ENCODE measurements at regions not wholly inside any gene's neighbourhood (a gene's known extent, or its start where the extent isn't known, plus 50 kb on each side); places are given as distances from the start of the nearest gene placed in this dataset.

DNA sequence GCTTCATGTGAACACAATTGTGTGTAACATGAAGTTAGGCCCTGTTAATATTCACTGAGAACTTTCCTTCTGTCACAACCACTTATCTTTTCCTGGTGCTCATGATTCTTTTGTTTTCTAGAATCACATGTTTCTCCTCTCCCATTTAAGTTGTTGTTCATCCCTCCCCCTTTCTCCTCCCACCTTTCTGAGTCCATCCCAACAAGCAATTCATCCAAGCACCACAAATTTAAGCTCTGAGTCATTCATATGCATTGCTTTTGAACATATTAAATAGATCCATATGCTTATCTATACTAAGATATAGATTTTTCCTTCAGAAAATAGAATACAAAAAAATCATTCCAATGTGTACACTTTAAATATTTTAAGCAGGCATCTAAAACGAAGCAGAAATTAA, 75.2 kb upstream of the NFIB start:
- in situ Hi-C loops (cut with HindIII; ENCODE audit: low pct_ligation_motif_present, low sequenced_read_pairs) = no loop called here
- H3K27me3 ChIP-seq (replicated peaks) = no peaks in the 10 kb centered on the region
- H3K27ac ChIP-seq = no peak overlapping the region
- no peaks in the 10 kb centered on the region for H3K36me3 ChIP-seq (replicated peaks)
- no peak for DNase-seq
- TF ChIP-seq CTCF (IDR thresholded peaks at IDR 0.05; ENCODE audit: low read depth, low read length, missing control alignments) = no peak
- no peak overlapping the region for H3K4me3 ChIP-seq (ENCODE audit: low read depth, low read length)

- H3K36me3 ChIP-seq (replicated peaks) = no peaks in the 10 kb centered on the region
- no peak for TF ChIP-seq CTCF (IDR thresholded peaks at IDR 0.05; ENCODE audit: low read depth, low read length, missing control alignments)
- in situ Hi-C loops (cut with HindIII; ENCODE audit: low pct_ligation_motif_present, low sequenced_read_pairs) = no loop called here
- H3K27ac ChIP-seq = no peak overlapping the region
- no peak overlapping the region for H3K4me3 ChIP-seq (ENCODE audit: low read depth, low read length)
- DNase-seq = no peak
- H3K27me3 ChIP-seq (replicated peaks) = no peaks in the 10 kb centered on the region
Observed at GRCh38 chr9:14383773-14384172, 69.8 kb upstream of the NFIB start.

- peak; percentile 56 for DNase-seq
- in situ Hi-C loops (cut with HindIII; ENCODE audit: low pct_ligation_motif_present, low sequenced_read_pairs) = no loop called here
- Histone ChIP-seq H3K27ac (no peak overlapping the region), H3K4me3 (ENCODE audit: low read depth, low read length) (no peak overlapping the region), H3K36me3 (replicated peaks) (no peaks in the 10 kb centered on the region), H3K27me3 (replicated peaks) (no peaks in the 10 kb centered on the region)
- no peak for TF ChIP-seq CTCF (IDR thresholded peaks at IDR 0.05; ENCODE audit: low read depth, low read length, missing control alignments)
Observed at GRCh38 chr9:14383294-14383693, 69.4 kb upstream of the NFIB start.

DNA sequence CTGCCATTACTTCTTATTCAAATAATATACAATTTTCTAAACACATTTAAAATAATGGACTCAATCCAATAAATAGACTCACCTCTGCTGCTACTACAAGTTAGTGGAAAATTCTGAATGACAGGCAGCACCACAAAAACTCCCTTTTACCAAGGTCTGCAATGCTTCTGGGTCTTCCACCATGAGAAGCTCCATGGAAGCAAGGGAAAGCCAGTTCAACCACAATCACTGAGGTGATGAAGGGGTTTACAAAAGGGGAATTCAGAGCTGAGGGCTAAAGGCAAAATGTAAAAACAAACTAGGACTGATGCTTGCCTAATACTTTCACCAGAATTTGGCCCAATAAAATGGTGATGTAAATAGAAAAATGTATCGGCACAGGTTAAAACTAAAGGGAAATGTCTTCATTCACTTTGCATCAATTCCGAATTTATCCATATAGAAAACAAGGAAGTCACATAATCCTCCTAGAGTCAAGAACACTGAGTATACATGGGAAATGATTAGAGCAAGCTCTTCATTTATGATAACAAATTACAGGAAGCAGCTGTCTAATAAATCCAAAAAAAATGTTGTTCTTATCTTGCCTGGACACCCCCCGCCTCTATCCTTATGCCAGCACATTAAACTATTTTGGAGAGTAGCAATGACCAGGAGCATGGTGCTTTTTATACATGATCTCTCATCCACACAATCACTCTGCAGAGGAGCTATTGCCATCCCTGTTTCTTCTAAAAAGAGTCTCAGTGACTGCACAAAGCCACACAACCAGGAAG, 66.3 kb upstream of the NFIB start:
- no peak overlapping the region for H3K27ac ChIP-seq
- no peaks in the 10 kb centered on the region for H3K27me3 ChIP-seq (replicated peaks)
- no peak overlapping the region for H3K4me3 ChIP-seq (ENCODE audit: low read depth, low read length)
- DNase-seq = no peak
- no peaks in the 10 kb centered on the region for H3K36me3 ChIP-seq (replicated peaks)
- TF ChIP-seq CTCF (IDR thresholded peaks at IDR 0.05; ENCODE audit: low read depth, low read length, missing control alignments) = no peak
- in situ Hi-C loops (cut with HindIII; ENCODE audit: low pct_ligation_motif_present, low sequenced_read_pairs) = no loop called here

DNA sequence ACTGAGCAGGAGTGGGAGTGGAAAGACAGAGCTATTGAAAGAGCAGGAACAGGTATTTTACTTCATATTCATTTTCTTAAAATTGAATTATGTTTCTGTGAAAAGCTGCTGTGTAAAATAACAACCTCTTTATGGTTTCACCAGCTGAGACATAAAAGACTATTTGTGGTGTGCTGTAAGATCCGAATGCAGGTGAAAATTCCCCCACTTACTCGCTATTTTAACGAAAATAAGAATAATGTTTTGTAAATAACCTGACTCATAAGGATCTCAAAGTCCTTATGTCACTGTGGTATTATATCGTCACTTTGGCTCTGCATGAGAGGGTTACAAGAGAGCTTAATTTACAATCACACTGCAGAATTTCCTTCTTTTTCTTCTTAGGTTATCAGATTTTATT, 65.3 kb upstream of the NFIB start:
- no peak overlapping the region for H3K27ac ChIP-seq
- H3K36me3 ChIP-seq (replicated peaks) = no peaks in the 10 kb centered on the region
- TF ChIP-seq CTCF (IDR thresholded peaks at IDR 0.05; ENCODE audit: low read depth, low read length, missing control alignments) = no peak
- in situ Hi-C loops (cut with HindIII; ENCODE audit: low pct_ligation_motif_present, low sequenced_read_pairs) = no loop called here
- H3K4me3 ChIP-seq (ENCODE audit: low read depth, low read length) = no peak overlapping the region
- no peaks in the 10 kb centered on the region for H3K27me3 ChIP-seq (replicated peaks)
- no peak for DNase-seq

GRCh38 chr9:14373706-14374105, 59.8 kb upstream of the NFIB start:
- TF ChIP-seq CTCF (IDR thresholded peaks at IDR 0.05; ENCODE audit: low read depth, low read length, missing control alignments) = no peak
- H3K4me3 ChIP-seq (ENCODE audit: low read depth, low read length) = no peak overlapping the region
- peak; percentile 10 for DNase-seq
- in situ Hi-C loops (cut with HindIII; ENCODE audit: low pct_ligation_motif_present, low sequenced_read_pairs) = loop anchor here (25.0 kb wide), 1 partner anchor 936 kb away; no protein-coding TSS in a partner anchor
- H3K27me3 ChIP-seq (replicated peaks) = no peaks in the 10 kb centered on the region
- no peak overlapping the region for H3K27ac ChIP-seq
- H3K36me3 ChIP-seq (replicated peaks) = no peaks in the 10 kb centered on the region

Data from brain microvascular endothelial cell (primary cell).